Ascending aorta (tissue), 2 donors: ENCODE measurements at regions not wholly inside any gene's neighbourhood (a gene's known extent, or its start where the extent isn't known, plus 50 kb on each side); places are given as distances from the start of the nearest gene placed in this dataset.

Experiments used
- DNase-seq, 2 donors: peaks; one replicate each; pipeline ENCODE4 v3.0.0-alpha.2; 2019; ENCODE audit warnings: low spot score in 2 of 2
- H3K27ac ChIP-seq, 2 donors: fragments of 200-600 bp; sonication (generic); one replicate each; pipeline ENCODE4 v1.5.1; 2016 to 2017; ENCODE audit warnings: mild to moderate bottlenecking in 1 of 2
- H3K27me3 ChIP-seq: fragments of 200-600 bp; sonication (generic); one replicate; pipeline ENCODE4 v1.5.1; 2017
- H3K36me3 ChIP-seq, 2 donors: fragments of 200-600 bp; sonication (generic); one replicate each; pipeline ENCODE4 v1.5.1; 2016
- H3K4me1 ChIP-seq, 2 donors: fragments of 200-600 bp; sonication (generic); one replicate each; pipeline ENCODE4 v1.5.1; 2016 to 2017; ENCODE audit warnings: mild to moderate bottlenecking in 1 of 2
- H3K4me3 ChIP-seq, 2 donors: fragments of 200-600 bp; sonication (generic); one replicate each; pipeline ENCODE4 v1.5.1; 2016 to 2017; ENCODE audit warnings: mild to moderate bottlenecking in 1 of 2
- H3K9me3 ChIP-seq, 2 donors: fragments of 200-600 bp; sonication (generic); one replicate each; pipeline ENCODE4 v1.5.1; 2016
- CTCF ChIP-seq, 3 experiments: fragments of 200-600 bp in 2 of 3; fragments of 450-650 bp in 1 of 3; sonication (generic) in 2 of 3; IDR thresholded peaks; one replicate each; pipeline ENCODE4 v1.5.1; 2016 to 2019; ENCODE audit warnings: antibody characterized with exemption in 3 of 3, mild to moderate bottlenecking in 1 of 3, moderate library complexity in 1 of 3
- intact Hi-C: fragments of 100-400 bp; cut with DNase I; formaldehyde crosslinking; loops from one replicate; pipeline ENCODE4 v1.15.1; 2023

GRCh38 chr6:44567406-44567805 is 179.9 kb downstream of the CDC5L start:
- intact Hi-C loops, result no loop called here
- Histone ChIP-seq H3K4me1 (peaks cover 0 to 8% of the 10 kb centered on the region in 2 donors), H3K9me3 (no peaks in the 10 kb centered on the region)

GRCh38 chr6:44569131-44569530 is 181.6 kb downstream of the CDC5L start:
- intact Hi-C loops, result no loop called here
- no peak for TF ChIP-seq CTCF (IDR thresholded peaks at IDR 0.05)
- DNase-seq, result no peak
- H3K4me3 ChIP-seq, result no peak overlapping the region
- H3K27me3 ChIP-seq, result no peaks in the 10 kb centered on the region
- H3K36me3 ChIP-seq, result no peaks in the 10 kb centered on the region
- no peaks in the 10 kb centered on the region for H3K9me3 ChIP-seq
- no peak overlapping the region for H3K27ac ChIP-seq
- H3K4me1 ChIP-seq, result peaks cover 0 to 8% of the 10 kb centered on the region in 2 donors

More at GRCh38 chr6:44567406-44567805, 179.9 kb downstream of the CDC5L start:
- Histone ChIP-seq H3K4me3 (no peak overlapping the region), H3K27ac (no peak overlapping the region), H3K27me3 (no peaks in the 10 kb centered on the region), H3K36me3 (no peaks in the 10 kb centered on the region)
- no peak for TF ChIP-seq CTCF (IDR thresholded peaks at IDR 0.05)
- DNase-seq, result peak in 1 of 2 donors; percentile 69

- intact Hi-C loops, result no loop called here
These were observed 182.5 kb downstream of the CDC5L start for GRCh38 chr6:44569931-44570385.

GRCh38 chr6:44571510-44571909 is 184.0 kb downstream of the CDC5L start:
- DNase-seq, result no peak
- intact Hi-C loops, result no loop called here
- Histone ChIP-seq H3K9me3 (no peaks in the 10 kb centered on the region), H3K36me3 (no peaks in the 10 kb centered on the region), H3K27ac (no peak overlapping the region), H3K27me3 (no peaks in the 10 kb centered on the region), H3K4me3 (no peak overlapping the region), H3K4me1 (peaks cover 0 to 8% of the 10 kb centered on the region in 2 donors)
- no peak for TF ChIP-seq CTCF (IDR thresholded peaks at IDR 0.05)

More at GRCh38 chr6:44569931-44570385, 182.5 kb downstream of the CDC5L start:
- Histone ChIP-seq H3K27ac (peak overlapping the region; percentile 31 to 61), H3K36me3 (no peaks in the 10 kb centered on the region), H3K4me3 (peak overlapping the region in 1 of 2 donors; percentile 42), H3K27me3 (no peaks in the 10 kb centered on the region), H3K9me3 (no peaks in the 10 kb centered on the region), H3K4me1 (peaks cover 0 to 8% of the 10 kb centered on the region in 2 donors)
- no peak for TF ChIP-seq CTCF (IDR thresholded peaks at IDR 0.05)
- peak in 1 of 2 donors; percentile 66 for DNase-seq

- TF ChIP-seq CTCF (IDR thresholded peaks at IDR 0.05), result no peak
- Histone ChIP-seq H3K27me3 (no peaks in the 10 kb centered on the region), H3K4me3 (no peak overlapping the region), H3K27ac (no peak overlapping the region), H3K4me1 (peaks cover 0 to 8% of the 10 kb centered on the region in 2 donors), H3K9me3 (no peaks in the 10 kb centered on the region), H3K36me3 (no peaks in the 10 kb centered on the region)
- no peak for DNase-seq
- intact Hi-C loops, result no loop called here
These were observed 184.8 kb downstream of the CDC5L start for GRCh38 chr6:44572346-44572745.

GRCh38 chr6:44575644-44576043 is 188.1 kb downstream of the CDC5L start:
- Histone ChIP-seq H3K27ac (no peak overlapping the region), H3K4me1 (no peaks in the 10 kb centered on the region), H3K27me3 (no peaks in the 10 kb centered on the region), H3K9me3 (no peaks in the 10 kb centered on the region), H3K4me3 (no peak overlapping the region), H3K36me3 (no peaks in the 10 kb centered on the region)
- no peak for TF ChIP-seq CTCF (IDR thresholded peaks at IDR 0.05)
- intact Hi-C loops, result no loop called here
- no peak for DNase-seq
